Fibroblast of upper back skin (primary cell): ENCODE measurements at regions not wholly inside any gene's neighbourhood (a gene's known extent, or its start where the extent isn't known, plus 50 kb on each side); places are given as distances from the start of the nearest gene placed in this dataset.
"Not testable (repeated sequence)": the region's sequence is repeated elsewhere in the genome, so short reads cannot be mapped to it uniquely, and the experiment has no call there.

Source experiments
- DNase-seq: peaks from one replicate; pipeline ENCODE4 v3.0.0-alpha.2; 2013

DNA sequence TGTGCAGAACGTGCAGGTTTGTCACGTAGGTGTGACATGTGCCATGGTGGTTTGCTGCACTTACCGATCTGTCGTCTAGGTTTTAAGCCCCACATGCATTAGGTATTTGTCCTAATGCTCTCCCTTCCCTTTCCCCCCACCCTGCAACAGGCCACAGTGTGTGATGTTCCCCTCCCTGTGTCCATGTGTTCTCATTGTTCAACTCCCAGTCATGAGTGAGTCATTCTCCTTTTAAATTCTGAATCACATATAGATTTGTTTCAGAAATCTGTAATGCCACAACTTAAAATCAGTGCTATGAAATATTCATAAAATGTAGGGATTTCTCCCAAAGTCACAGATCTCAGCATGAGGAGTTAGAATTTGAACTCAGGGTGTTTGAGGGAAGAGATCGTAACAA, 552.5 kb upstream of the MBL2 start:
- DNase-seq: peak; percentile 70

GRCh38 chr10:53315709-53316108, 543.1 kb upstream of the MBL2 start:
- DNase-seq: peak; percentile 61

DNA sequence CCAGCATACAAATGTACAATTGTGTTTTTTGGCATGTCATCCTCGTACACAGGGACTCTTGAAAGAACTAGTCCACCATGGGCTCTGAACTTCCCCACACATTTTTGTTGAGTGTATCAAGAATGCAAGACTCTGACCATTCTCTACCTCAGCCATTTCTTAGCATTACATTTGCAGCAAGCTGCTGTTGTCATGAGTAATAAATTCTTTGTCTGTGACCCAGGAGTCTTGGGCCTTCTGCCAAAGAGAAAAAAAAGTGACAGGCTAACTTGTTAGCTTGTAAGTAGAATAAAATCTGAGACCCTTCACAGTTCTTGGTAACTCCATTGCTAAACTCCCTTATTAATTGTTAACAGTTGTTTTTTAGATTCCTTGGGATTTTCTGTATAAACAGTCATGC, 542.3 kb upstream of the MBL2 start:
- DNase-seq: peak; percentile 99

GRCh38 chr10:53298443-53298842, 525.9 kb upstream of the MBL2 start:
- DNase-seq: peak; percentile 6

DNA sequence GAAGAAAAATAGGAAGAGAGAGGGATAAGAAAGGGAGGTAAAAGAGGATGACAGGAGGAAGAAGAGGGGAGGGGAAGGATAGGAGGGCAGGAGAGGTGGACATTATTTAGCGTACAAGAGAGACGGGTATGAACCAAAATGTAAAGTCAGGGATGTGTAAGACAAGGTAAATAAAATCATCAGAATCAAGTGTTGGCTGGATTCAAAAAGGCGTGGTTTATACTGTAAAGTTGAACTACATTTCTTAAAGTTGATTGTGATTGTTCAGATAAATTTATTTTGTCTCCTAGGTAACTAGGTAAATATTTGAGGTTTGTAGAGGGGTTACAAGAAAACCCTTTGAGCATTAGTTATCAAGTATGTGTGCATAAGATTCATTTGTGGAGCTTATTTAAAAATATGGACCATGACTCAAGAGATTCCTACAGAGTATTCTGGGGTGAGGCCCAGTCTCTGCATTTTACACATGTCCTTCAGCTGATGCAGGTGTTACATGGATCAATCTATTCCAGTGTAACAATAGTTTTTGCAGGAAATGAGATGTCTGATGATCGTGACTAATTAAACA, 512.1 kb upstream of the MBL2 start:
- DNase-seq: no peak

DNA sequence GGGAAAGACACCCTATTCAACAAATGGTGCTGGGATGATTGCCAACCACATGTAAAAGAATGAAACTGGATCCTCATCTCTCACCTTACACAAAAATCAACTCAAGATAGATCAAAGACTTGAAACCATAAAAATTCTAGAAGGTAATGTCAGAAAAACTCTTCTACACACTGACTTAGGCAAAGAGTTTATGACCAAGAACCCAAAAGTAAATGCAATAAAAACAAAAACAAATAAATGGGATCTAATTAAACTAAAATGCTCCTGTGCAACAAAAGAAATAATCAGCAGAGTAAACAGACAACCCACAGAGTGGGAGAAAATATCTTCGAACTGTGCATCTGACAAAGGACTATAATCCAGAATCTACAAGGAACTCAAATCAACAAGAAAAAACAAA, 504.2 kb upstream of the MBL2 start:
- DNase-seq: no peak

DNA sequence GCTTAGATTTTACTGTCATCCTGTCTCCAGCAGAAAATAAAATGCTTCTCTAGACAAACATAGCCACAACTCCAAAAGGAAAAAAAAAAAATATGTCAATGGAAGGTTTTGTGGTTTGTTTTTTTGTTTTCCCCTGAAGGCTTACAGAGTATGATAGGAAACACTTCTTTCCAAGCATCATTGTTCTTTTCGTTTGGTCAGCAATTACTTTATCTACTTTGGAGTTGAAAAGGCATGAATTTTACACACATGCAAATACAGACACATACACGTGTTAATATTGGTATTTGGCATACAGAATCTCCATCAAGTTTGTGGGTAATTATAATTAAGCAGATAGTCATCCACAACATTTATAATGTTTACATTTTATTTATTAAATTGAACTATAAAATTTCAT, 496.9 kb upstream of the MBL2 start:
- DNase-seq: no peak

GRCh38 chr10:53260213-53260612, 487.6 kb upstream of the MBL2 start:
- no peak for DNase-seq

- no peak for DNase-seq
Measured at GRCh38 chr10:53256623-53257022, 484.0 kb upstream of the MBL2 start.

- no peak for DNase-seq
Measured at GRCh38 chr10:53255661-53256205, 483.1 kb upstream of the MBL2 start.

- DNase-seq: no peak
Measured at GRCh38 chr10:53253221-53253620, 480.6 kb upstream of the MBL2 start.

DNA sequence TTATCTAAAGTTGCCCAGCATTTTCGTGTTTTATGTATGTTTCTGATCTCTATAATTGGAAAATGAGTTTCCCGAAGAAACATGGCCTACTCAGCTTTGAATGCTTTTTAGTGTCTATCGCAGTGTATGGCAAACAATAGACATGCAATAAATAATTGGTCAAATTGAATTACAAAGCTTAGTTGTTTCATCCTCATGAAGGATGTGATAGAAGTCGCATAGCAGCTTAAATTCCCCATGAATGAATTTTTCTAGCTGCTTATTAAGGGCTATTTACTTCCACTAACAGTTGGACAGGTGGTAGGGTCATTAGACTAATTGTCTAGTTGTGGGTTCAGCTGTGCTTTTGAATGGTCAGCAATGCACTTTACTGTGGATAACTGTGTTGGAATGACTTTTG, 467.3 kb upstream of the MBL2 start:
- DNase-seq: no peak

GRCh38 chr10:53236941-53237340, 464.4 kb upstream of the MBL2 start:
- no peak for DNase-seq

DNA sequence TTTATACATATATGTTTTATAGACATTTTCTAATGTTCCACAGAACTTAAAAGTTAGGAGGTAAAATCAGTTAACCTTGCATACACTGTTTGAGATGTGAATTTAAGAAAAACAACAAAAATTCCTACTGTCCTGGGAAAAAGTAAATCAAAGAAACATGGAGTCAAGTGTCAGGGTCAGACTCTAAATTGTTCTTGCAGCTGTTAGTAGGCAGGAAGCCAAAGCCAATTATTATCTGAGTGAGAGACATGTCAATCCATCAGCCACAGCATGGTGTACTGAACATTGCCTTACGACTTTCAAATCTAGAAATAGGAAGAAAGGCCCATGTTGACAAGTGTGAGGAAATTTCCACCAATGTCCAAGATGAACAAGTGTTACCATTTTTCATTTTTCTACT, 461.2 kb upstream of the MBL2 start:
- no peak for DNase-seq

DNA sequence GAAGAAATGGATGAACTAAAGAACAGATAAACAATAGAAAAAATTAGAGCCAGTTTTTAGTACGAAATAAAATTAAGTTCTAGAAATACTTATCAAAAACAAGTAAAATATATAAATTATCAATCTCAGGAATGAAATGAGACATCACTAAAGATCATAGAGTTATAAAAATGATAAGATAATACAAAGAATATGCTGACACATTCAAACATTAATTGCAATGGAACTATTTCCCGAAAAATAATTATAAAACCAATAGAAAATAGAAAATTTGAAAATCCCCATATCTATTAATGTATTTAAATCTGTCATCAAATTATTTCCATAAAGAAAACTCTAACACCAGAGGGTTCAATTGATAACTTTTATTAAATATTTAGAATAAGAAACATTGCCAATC, 458.1 kb upstream of the MBL2 start:
- no peak for DNase-seq

DNA sequence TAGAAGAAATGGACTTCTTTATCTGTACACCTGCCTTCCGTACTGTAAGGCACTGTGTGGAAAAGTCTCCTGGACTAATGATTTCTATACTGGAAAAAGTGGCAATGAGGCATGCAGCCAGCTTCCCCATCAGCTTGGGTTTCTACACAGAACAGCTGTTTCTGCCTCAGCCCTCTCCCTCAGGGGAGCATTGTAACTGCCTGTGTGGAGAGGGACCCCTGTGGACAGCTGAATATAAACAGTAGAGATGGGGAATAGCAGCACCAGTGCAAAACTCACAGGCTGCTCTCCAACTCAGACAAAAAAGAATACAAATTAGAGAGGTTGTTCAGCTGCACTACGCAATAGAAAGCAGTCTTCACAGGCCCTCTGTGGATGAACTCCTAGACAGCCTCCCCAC, 451.3 kb upstream of the MBL2 start:
- no peak for DNase-seq

- DNase-seq: no peak
Measured at GRCh38 chr10:53222806-53223205, 450.2 kb upstream of the MBL2 start.

GRCh38 chr10:53209944-53210611, 437.5 kb upstream of the MBL2 start:
- DNase-seq: peak; percentile 25

DNA sequence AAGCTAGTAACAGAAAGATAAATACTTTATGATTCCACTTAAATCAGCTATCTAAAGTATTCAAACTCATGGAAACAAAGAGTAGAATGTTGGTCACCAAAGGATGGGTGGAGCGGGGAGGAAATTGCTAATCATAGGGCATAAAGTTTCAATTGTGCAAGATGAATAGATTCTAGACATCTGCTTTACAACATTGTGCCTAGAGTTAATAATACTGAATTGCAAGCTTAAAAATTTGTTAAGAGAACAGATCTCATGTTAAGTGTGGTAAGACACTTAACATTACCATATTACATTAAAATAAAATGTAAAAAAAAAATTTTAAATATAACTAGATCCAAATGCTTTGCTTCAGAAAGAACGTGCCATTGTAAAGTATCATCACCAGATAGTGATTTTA, 411.1 kb upstream of the MBL2 start:
- DNase-seq: no peak

DNA sequence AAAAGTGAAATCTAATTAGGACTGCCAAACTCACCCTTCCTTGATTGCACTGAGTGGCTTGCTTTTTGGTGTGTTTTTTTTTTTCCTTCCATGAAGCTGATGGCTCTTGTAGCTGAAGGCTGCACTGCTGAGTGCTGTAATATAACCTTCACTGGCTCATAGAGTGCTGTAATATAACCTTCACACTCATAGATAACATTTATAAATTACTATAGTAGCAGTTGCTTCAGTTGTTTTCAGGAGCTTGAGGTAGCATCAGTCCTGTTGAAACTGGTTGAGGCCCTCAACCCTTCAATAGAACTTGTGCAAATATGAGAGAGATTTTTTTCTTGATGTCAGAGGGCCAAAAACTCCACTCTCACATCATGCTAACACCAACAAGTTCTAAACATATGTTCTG, 404.9 kb upstream of the MBL2 start:
- no peak for DNase-seq

DNA sequence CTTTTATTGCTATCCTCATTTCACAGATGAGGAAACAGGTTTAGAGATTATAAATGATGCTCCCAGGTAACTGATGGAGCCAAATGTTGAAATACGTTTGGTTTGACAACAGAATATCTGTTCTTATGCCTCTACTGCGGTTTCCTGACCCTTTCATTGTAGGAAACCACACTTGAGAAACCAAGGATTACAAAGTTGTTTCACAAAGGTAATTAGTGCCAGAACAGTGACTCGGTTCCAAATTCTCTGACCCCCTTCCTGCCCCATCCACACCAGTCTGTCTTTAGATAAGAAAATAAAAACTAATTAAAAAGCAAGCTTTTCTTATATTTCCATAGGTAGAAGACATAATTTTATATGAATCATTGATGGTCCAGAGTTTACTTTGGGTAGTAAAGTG, 393.7 kb upstream of the MBL2 start:
- no peak for DNase-seq

DNA sequence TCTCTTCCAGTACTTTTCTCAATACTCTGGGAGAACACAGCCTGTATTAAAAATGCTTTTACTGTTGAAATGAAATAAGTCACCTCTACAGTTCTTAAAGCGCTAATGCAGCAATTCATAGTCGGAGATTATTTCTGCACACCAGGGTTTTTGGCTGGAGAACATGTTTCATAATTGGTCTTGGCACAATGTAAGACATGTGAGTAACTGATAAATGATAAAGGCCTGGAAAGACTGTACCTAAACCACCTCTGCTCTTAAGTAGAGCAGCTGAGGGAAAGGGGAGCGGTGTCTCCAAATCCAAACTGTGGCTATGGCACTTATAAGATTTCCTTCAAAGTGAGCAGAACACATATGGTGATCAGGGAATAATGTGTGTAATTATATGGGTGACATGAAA, 390.3 kb upstream of the MBL2 start:
- no peak for DNase-seq

DNA sequence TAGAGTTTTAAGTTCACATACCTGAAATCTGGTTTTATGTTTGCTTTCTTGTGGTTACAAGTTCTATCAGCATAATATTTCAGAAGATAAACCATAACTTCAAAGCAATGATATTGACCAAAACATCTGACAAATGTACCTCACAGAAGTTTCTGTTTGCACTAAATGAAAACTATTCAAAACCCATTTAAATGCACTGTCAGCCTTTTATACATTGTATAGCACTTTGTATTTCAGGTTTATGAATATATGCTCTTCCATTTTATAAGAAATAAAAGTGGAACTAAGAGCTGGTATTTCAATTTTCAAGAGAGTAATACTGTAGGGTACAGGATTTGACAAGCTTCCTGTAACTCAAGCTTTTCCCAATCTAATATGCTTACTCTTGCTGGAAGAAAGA, 388.6 kb upstream of the MBL2 start:
- no peak for DNase-seq

- not testable (repeated sequence) for DNase-seq
Measured at GRCh38 chr10:53155674-53156073, 383.1 kb upstream of the MBL2 start.

DNA sequence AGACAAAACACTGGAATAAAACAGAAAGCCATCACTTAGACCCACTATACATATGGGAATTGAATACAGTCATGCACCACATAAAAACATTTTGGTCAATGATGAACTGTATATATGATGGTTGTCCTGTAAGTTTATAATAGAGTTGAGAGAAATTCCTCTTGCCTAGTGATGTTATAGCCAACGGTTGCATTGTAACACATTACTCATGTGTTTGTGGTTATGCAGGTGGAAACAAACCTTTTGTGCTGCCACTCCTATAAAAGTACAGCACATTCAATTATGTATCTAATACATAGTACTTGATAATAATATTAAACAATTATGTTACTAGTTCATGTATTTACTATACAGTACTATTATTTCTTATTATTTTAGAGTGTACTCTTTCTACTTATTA, 381.2 kb upstream of the MBL2 start:
- no peak for DNase-seq
